K562 (cell line): ENCODE measurements at regions not wholly inside any gene's neighbourhood (a gene's known extent, or its start where the extent isn't known, plus 50 kb on each side); places are given as distances from the start of the nearest gene placed in this dataset.

Source experiments
- ATAC-seq: fragments of 200-7000 bp; cut with Tn5 transposase; 3 replicates; pipeline ENCODE4 v1.9.1; 2020; ENCODE audit warnings: moderate library complexity
- BruUV-seq: library from RNA; stranded (reverse); fragments of 400-500 nt; replicated peaks from 2 replicates; lab custom pipeline; 2021; lab: Mats Ljungman, UMichigan
- CTCF ChIA-PET: fragments of 300-600 bp; formaldehyde crosslinking; extraction: SDS; loops from one replicate; lab custom pipeline; 2021; ENCODE audit warnings: low intra/inter-chr PET ratio; lab: Yijun Ruan, JAX
- POLR2A ChIA-PET: fragments of 300-600, 350-650 bp; sonication (Branson Sonifier 250); formaldehyde crosslinking; extraction: SDS; loops from one replicate; lab custom pipeline; 2021; ENCODE audit warnings: antibody characterized with exemption, inconsistent platforms; lab: Yijun Ruan, JAX
- DNase-seq, 4 experiments: peaks; one replicate each; pipeline versions ENCODE4 v3.0.0 to v3.0.0-alpha.2; 2011 to 2018; ENCODE audit warnings: low spot score in 3 of 4, mixed read lengths in 3 of 4; ENCODE audit errors: extremely low read depth in 1 of 4
- FAIRE-seq: peaks from 2 replicates; lab custom pipeline; 2011; peaks lifted over from hg19 to GRCh38; lab: Jason Lieb, UNC
- H2AFZ ChIP-seq: 2 replicates; pipeline ENCODE4 v1.6.0; 2011; ENCODE audit warnings: low read depth, low read length, control low read depth, inconsistent platforms
- H3K27ac ChIP-seq: fragments of 200-600 bp; 3 replicates; pipeline ENCODE4 v1.8.0; 2011; ENCODE audit warnings: low read depth, mild to moderate bottlenecking, control low read depth, inconsistent platforms, low read length, moderate library complexity, mixed read lengths; ENCODE audit errors: extremely low read depth
- H3K27me3 ChIP-seq, 2 experiments: fragments of 300-600 bp in 1 of 2; 2 replicates in 1 of 2; 3 replicates in 1 of 2; pipeline versions ENCODE4 v1.6.0 to v1.8.0; 2011; ENCODE audit warnings: inconsistent platforms in 2 of 2, low read length in 2 of 2, mild to moderate bottlenecking in 1 of 2, mixed read lengths in 1 of 2, moderate library complexity in 1 of 2; ENCODE audit not compliant: control insufficient read depth in 2 of 2, insufficient read depth in 2 of 2
- H3K36me3 ChIP-seq: fragments of 300-600 bp; 3 replicates; pipeline ENCODE4 v1.8.0; 2011; ENCODE audit warnings: mild to moderate bottlenecking, low read length, inconsistent platforms; ENCODE audit not compliant: control insufficient read depth, insufficient read depth
- H3K4me1 ChIP-seq, 2 experiments: fragments of 200-600 bp in 1 of 2; replicated peaks in 1 of 2; 2 replicates in 1 of 2; 3 replicates in 1 of 2; pipeline versions ENCODE4 v1.5.1 to v1.8.0; 2011; ENCODE audit warnings: inconsistent platforms in 2 of 2, low read length in 2 of 2, mild to moderate bottlenecking in 1 of 2, mixed read lengths in 1 of 2, moderate library complexity in 1 of 2; ENCODE audit not compliant: control insufficient read depth in 2 of 2, insufficient read depth in 2 of 2
- H3K4me2 ChIP-seq: 2 replicates; pipeline ENCODE4 v1.6.1; 2011; ENCODE audit warnings: low read length, control low read depth, inconsistent platforms, mixed read lengths; ENCODE audit not compliant: insufficient read depth
- H3K4me3 ChIP-seq: fragments of 200-600 bp; sonication (generic), shearing (Covaris generic); 2 replicates; pipeline ENCODE4 v1.5.1; 2016; ENCODE audit warnings: control low read depth, inconsistent platforms
- H3K79me2 ChIP-seq: fragments of 200-600 bp; 3 replicates; pipeline ENCODE4 v1.8.0; 2011; ENCODE audit warnings: low read length, inconsistent platforms; ENCODE audit not compliant: control insufficient read depth, insufficient read depth
- H3K9ac ChIP-seq, 2 experiments: 2 replicates each; pipeline versions ENCODE4 v1.6.0 to v1.6.1; 2011; ENCODE audit warnings: low read depth in 2 of 2, low read length in 2 of 2, control low read depth in 1 of 2, inconsistent platforms in 1 of 2, mild to moderate bottlenecking in 1 of 2, mixed read lengths in 1 of 2; ENCODE audit not compliant: insufficient read depth in 1 of 2
- H3K9me1 ChIP-seq: one replicate; pipeline ENCODE4 v1.6.0; 2011; ENCODE audit warnings: inconsistent platforms, mild to moderate bottlenecking, low read length, moderate library complexity; ENCODE audit not compliant: control insufficient read depth, insufficient read depth
- H3K9me3 ChIP-seq: replicated peaks from 2 replicates; pipeline ENCODE4 v1.5.1; 2011; ENCODE audit warnings: low read depth, low read length, inconsistent platforms; ENCODE audit not compliant: control insufficient read depth, insufficient read depth
- H4K20me1 ChIP-seq: replicated peaks from 2 replicates; pipeline ENCODE4 v1.6.1; 2011; ENCODE audit warnings: low read length, inconsistent platforms, mixed read lengths; ENCODE audit not compliant: control insufficient read depth, insufficient read depth
- CSDE1 ChIP-seq, 2 experiments: fragments of 450-650 bp; IDR thresholded peaks; 2 replicates each; pipeline ENCODE4 v1.6.1; 2016; ENCODE audit warnings: mild to moderate bottlenecking in 1 of 2
- ELF1 ChIP-seq: fragments of 200-800 bp; sonication (Bioruptor generic); IDR thresholded peaks from 2 replicates; pipeline ENCODE4 v1.6.1; 2016; ENCODE audit warnings: missing genetic modification characterization, missing compliant biosample characterization
- GABPB2 ChIP-seq: fragments of 250-450 bp; sonication (Bioruptor Pico); conservative IDR thresholded peaks from 2 replicates; pipeline ENCODE4 v1.5.1; 2021; ENCODE audit warnings: mild to moderate bottlenecking
- RBM14 ChIP-seq: fragments of 200-400 bp; formaldehyde crosslinking; IDR thresholded peaks from 2 replicates; pipeline ENCODE4 v1.6.1; 2018; ENCODE audit warnings: low read depth, mild to moderate bottlenecking, low read length, moderate library complexity, borderline replicate concordance; ENCODE audit not compliant: insufficient read depth
- RBM22 ChIP-seq: fragments of 200-400 bp; formaldehyde crosslinking; IDR thresholded peaks from 2 replicates; pipeline ENCODE4 v1.6.1; 2018; ENCODE audit warnings: low read length, low read depth; ENCODE audit not compliant: poor library complexity, severe bottlenecking
- SMARCC2 ChIP-seq: fragments of 450-650 bp; IDR thresholded peaks from 2 replicates; pipeline ENCODE4 v1.6.1; 2017; ENCODE audit warnings: antibody characterized with exemption, moderate library complexity, mild to moderate bottlenecking, low read depth
- ZNF384 ChIP-seq: IDR thresholded peaks from 2 replicates; pipeline ENCODE4 v1.6.1; 2012; ENCODE audit warnings: low read depth, low read length, improper control_type of control experiment
- ZNF586 ChIP-seq: fragments of 450-650 bp; formaldehyde crosslinking; conservative IDR thresholded peaks from 2 replicates; pipeline ENCODE4 v1.4.0; 2020; ENCODE audit warnings: mild to moderate bottlenecking, moderate library complexity
- in situ Hi-C: fragments of 300-500 bp; cut with MboI; formaldehyde crosslinking; loops from 4 replicates; pipeline ENCODE4 v1.15.0; 2018; ENCODE audit warnings: inconsistent platforms, mixed read lengths
- intact Hi-C: fragments of 100-400 bp; cut with micrococcal nuclease; formaldehyde crosslinking; loops from 2 replicates; pipeline ENCODE4 v1.14.2; 2022
- TF ChIP-seq, protein P1 (sequence below), 2 experiments: fragments of 450-650 bp; formaldehyde crosslinking in 1 of 2; IDR thresholded peaks; 2 replicates each; pipeline versions ENCODE4 v1.4.0 to v1.6.1; 2014 to 2020; ENCODE audit warnings: mild to moderate bottlenecking in 2 of 2, borderline replicate concordance in 1 of 2, low read depth in 1 of 2
- TF ChIP-seq, protein P2 (sequence below): fragments of 250-450 bp; sonication (Bioruptor Pico); IDR thresholded peaks from 2 replicates; pipeline ENCODE4 v1.4.0; 2020; ENCODE audit warnings: mild to moderate bottlenecking, moderate library complexity
- TF ChIP-seq, protein P3 (sequence below): fragments of 250-450 bp; sonication (Bioruptor Pico); IDR thresholded peaks from 2 replicates; pipeline ENCODE4 v1.5.0; 2021

DNA sequence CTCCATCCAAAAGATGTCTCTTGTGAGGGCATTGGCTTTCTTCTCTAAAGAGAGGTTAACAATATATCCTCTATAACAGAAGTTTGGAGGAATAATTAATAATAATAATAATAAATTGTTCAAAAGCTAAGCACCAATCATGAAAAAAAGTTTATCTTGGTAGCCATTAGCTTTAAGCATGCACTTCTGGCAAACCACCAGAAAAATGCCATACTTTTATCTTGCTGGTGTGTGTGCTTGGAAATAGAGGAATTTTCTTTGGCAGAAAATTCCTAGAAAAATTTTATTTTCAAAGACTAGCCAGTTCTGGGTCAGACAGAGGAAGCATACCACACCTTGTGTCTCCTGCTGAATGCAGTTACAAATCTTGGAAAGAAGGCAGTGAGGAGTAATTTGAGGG is 52.5 kb upstream of the NPY start:
- H3K27me3 ChIP-seq = no peaks in the 10 kb centered on the region; a peak in 1 of 5 replicates
- no peak overlapping the region for H2AFZ ChIP-seq
- no peak overlapping the region for H3K4me2 ChIP-seq
- H3K9me3 ChIP-seq = no peaks in the 10 kb centered on the region
- POLR2A ChIA-PET = no interaction called here
- H3K27ac ChIP-seq = no peak overlapping the region
- CTCF ChIA-PET = no interaction called here
- in situ Hi-C loops = no loop called here
- intact Hi-C loops = no loop called here
- no TSS peak for BruUV-seq
- no peaks in the 10 kb centered on the region for H4K20me1 ChIP-seq
- DNase-seq (no peak), FAIRE-seq (no peak), ATAC-seq (no peak)
- no peaks in the 10 kb centered on the region for H3K79me2 ChIP-seq
- H3K4me3 ChIP-seq = no peak overlapping the region
- no peaks in the 10 kb centered on the region for H3K9me1 ChIP-seq
- H3K36me3 ChIP-seq = no peaks in the 10 kb centered on the region
- H3K9ac ChIP-seq = no peak overlapping the region
- H3K4me1 ChIP-seq = no peaks in the 10 kb centered on the region
- TF ChIP-seq ELF1 (tag) (no peak), ZNF586 (CRISPR knock-in tag) (no peak), RBM14 (no peak), SMARCC2 (no peak), ZNF384 (no peak), GABPB2 (CRISPR knock-in tag) (no peak), RBM22 (no peak), CSDE1 (IDR thresholded peaks at IDR 0.05) (no peak)
- TF ChIP-seq, protein P1, sequence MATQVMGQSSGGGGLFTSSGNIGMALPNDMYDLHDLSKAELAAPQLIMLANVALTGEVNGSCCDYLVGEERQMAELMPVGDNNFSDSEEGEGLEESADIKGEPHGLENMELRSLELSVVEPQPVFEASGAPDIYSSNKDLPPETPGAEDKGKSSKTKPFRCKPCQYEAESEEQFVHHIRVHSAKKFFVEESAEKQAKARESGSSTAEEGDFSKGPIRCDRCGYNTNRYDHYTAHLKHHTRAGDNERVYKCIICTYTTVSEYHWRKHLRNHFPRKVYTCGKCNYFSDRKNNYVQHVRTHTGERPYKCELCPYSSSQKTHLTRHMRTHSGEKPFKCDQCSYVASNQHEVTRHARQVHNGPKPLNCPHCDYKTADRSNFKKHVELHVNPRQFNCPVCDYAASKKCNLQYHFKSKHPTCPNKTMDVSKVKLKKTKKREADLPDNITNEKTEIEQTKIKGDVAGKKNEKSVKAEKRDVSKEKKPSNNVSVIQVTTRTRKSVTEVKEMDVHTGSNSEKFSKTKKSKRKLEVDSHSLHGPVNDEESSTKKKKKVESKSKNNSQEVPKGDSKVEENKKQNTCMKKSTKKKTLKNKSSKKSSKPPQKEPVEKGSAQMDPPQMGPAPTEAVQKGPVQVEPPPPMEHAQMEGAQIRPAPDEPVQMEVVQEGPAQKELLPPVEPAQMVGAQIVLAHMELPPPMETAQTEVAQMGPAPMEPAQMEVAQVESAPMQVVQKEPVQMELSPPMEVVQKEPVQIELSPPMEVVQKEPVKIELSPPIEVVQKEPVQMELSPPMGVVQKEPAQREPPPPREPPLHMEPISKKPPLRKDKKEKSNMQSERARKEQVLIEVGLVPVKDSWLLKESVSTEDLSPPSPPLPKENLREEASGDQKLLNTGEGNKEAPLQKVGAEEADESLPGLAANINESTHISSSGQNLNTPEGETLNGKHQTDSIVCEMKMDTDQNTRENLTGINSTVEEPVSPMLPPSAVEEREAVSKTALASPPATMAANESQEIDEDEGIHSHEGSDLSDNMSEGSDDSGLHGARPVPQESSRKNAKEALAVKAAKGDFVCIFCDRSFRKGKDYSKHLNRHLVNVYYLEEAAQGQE (IDR thresholded peaks at IDR 0.05; ENCODE audit: borderline replicate concordance) = no peak
- TF ChIP-seq, protein P1 (CRISPR knock-in tag; IDR thresholded peaks at IDR 0.05; ENCODE audit: low read depth) = no peak
- TF ChIP-seq, protein P2, sequence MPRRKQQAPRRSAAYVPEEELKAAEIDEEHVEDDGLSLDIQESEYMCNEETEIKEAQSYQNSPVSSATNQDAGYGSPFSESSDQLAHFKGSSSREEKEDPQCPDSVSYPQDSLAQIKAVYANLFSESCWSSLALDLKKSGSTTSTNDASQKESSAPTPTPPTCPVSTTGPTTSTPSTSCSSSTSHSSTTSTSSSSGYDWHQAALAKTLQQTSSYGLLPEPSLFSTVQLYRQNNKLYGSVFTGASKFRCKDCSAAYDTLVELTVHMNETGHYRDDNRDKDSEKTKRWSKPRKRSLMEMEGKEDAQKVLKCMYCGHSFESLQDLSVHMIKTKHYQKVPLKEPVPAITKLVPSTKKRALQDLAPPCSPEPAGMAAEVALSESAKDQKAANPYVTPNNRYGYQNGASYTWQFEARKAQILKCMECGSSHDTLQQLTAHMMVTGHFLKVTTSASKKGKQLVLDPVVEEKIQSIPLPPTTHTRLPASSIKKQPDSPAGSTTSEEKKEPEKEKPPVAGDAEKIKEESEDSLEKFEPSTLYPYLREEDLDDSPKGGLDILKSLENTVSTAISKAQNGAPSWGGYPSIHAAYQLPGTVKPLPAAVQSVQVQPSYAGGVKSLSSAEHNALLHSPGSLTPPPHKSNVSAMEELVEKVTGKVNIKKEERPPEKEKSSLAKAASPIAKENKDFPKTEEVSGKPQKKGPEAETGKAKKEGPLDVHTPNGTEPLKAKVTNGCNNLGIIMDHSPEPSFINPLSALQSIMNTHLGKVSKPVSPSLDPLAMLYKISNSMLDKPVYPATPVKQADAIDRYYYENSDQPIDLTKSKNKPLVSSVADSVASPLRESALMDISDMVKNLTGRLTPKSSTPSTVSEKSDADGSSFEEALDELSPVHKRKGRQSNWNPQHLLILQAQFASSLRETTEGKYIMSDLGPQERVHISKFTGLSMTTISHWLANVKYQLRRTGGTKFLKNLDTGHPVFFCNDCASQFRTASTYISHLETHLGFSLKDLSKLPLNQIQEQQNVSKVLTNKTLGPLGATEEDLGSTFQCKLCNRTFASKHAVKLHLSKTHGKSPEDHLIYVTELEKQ (CRISPR knock-in tag) = no peak
- TF ChIP-seq, protein P3, sequence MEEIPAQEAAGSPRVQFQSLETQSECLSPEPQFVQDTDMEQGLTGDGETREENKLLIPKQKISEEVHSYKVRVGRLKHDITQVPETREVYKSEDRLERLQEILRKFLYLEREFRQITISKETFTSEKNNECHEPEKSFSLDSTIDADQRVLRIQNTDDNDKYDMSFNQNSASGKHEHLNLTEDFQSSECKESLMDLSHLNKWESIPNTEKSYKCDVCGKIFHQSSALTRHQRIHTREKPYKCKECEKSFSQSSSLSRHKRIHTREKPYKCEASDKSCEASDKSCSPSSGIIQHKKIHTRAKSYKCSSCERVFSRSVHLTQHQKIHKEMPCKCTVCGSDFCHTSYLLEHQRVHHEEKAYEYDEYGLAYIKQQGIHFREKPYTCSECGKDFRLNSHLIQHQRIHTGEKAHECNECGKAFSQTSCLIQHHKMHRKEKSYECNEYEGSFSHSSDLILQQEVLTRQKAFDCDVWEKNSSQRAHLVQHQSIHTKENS (CRISPR knock-in tag) = no peak
